Astrocyte (in vitro differentiated cells and primary cell): ENCODE measurements at regions not wholly inside any gene's neighbourhood (a gene's known extent, or its start where the extent isn't known, plus 50 kb on each side); places are given as distances from the start of the nearest gene placed in this dataset.

Source experiments
- DNase-seq: peaks from one replicate; pipeline ENCODE4 v3.0.0-alpha.2; 2010; ENCODE audit warnings: low read depth
- FAIRE-seq: peaks from 2 replicates; lab custom pipeline; 2011; peaks lifted over from hg19 to GRCh38; lab: Jason Lieb, UNC
- H2AFZ ChIP-seq: 2 replicates; pipeline ENCODE4 v1.6.0; 2012; ENCODE audit warnings: low read depth, low read length, inconsistent platforms
- H3K27ac ChIP-seq: 2 replicates; pipeline ENCODE4 v1.5.1; 2011; ENCODE audit warnings: low read depth, low read length, inconsistent platforms
- H3K27me3 ChIP-seq: 2 replicates; pipeline ENCODE4 v1.6.0; 2011; ENCODE audit warnings: low read length, inconsistent platforms; ENCODE audit not compliant: insufficient read depth
- H3K36me3 ChIP-seq: 2 replicates; pipeline ENCODE4 v1.5.1; 2011; ENCODE audit warnings: low read length, inconsistent platforms; ENCODE audit not compliant: insufficient read depth
- H3K4me1 ChIP-seq: 2 replicates; pipeline ENCODE4 v1.5.1; 2011; ENCODE audit warnings: low read length, inconsistent platforms; ENCODE audit not compliant: insufficient read depth
- H3K4me2 ChIP-seq: 2 replicates; pipeline ENCODE4 v1.6.0; 2012; ENCODE audit warnings: low read length, inconsistent platforms
- H3K4me3 ChIP-seq: 2 replicates; pipeline ENCODE4 v1.5.1; 2011; ENCODE audit warnings: low read depth, mild to moderate bottlenecking, low read length, inconsistent platforms; ENCODE audit not compliant: insufficient read depth
- H3K79me2 ChIP-seq: 2 replicates; pipeline ENCODE4 v1.6.0; 2012; ENCODE audit warnings: mild to moderate bottlenecking, low read length, inconsistent platforms; ENCODE audit not compliant: insufficient read depth
- H3K9ac ChIP-seq: 2 replicates; pipeline ENCODE4 v1.6.0; 2012; ENCODE audit warnings: mild to moderate bottlenecking, low read length, inconsistent platforms
- H3K9me3 ChIP-seq: 2 replicates; pipeline ENCODE4 v1.5.1; 2012; ENCODE audit warnings: low read depth, mild to moderate bottlenecking, low read length, inconsistent platforms; ENCODE audit not compliant: insufficient read depth
- H4K20me1 ChIP-seq: 2 replicates; pipeline ENCODE4 v1.6.0; 2012; ENCODE audit warnings: low read length, inconsistent platforms; ENCODE audit not compliant: insufficient read depth
- H3K27ac Mint-ChIP-seq: one replicate; pipeline ENCODE4 v1.8.0; 2021; ENCODE audit warnings: mild to moderate bottlenecking, mixed read lengths; ENCODE audit not compliant: unreplicated experiment
- H3K27me3 Mint-ChIP-seq: one replicate; pipeline ENCODE4 v1.8.0; 2021; ENCODE audit warnings: low read depth, mixed read lengths; ENCODE audit not compliant: unreplicated experiment
- H3K36me3 Mint-ChIP-seq: one replicate; pipeline ENCODE4 v1.8.0; 2021; ENCODE audit warnings: low read depth, mixed read lengths; ENCODE audit not compliant: unreplicated experiment
- H3K4me1 Mint-ChIP-seq: one replicate; pipeline ENCODE4 v1.8.0; 2021; ENCODE audit warnings: low read depth, mixed read lengths; ENCODE audit not compliant: unreplicated experiment
- H3K4me3 Mint-ChIP-seq: one replicate; pipeline ENCODE4 v1.8.0; 2021; ENCODE audit warnings: mild to moderate bottlenecking, moderate library complexity, mixed read lengths; ENCODE audit not compliant: unreplicated experiment
- H3K9me3 Mint-ChIP-seq: one replicate; pipeline ENCODE4 v1.8.0; 2021; ENCODE audit warnings: mild to moderate bottlenecking, mixed read lengths; ENCODE audit not compliant: unreplicated experiment
- EZH2 ChIP-seq: IDR thresholded peaks from 2 replicates; pipeline ENCODE4 v1.6.1; 2012; ENCODE audit warnings: mild to moderate bottlenecking, low read length, inconsistent platforms; ENCODE audit not compliant: insufficient read depth
- TF ChIP-seq, protein P1 (sequence below): IDR thresholded peaks from 2 replicates; pipeline ENCODE4 v1.5.1; 2011; ENCODE audit warnings: low read depth, mild to moderate bottlenecking, inconsistent platforms, low read length, moderate library complexity; ENCODE audit not compliant: insufficient read depth

DNA sequence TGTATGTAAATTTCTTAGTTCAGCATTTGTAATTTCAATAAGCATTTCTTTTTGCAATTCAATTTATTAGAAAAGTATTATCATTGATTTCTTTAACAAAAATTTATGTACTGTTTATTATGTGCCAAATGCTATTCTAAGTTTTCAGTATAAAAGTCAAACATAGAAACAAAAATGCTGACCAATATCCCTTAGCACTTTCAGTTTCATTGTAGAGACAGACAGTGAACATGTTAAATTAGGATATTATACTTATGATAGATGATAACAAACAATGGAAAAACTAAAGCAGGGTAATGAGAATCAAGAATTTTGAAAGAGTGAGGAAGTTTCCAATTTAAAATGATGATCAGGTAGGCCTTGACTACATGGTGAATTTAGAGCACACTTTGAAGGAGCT is 1106.0 kb downstream of the TAF11L14 start:
- no peak overlapping the region for H2AFZ ChIP-seq

DNA sequence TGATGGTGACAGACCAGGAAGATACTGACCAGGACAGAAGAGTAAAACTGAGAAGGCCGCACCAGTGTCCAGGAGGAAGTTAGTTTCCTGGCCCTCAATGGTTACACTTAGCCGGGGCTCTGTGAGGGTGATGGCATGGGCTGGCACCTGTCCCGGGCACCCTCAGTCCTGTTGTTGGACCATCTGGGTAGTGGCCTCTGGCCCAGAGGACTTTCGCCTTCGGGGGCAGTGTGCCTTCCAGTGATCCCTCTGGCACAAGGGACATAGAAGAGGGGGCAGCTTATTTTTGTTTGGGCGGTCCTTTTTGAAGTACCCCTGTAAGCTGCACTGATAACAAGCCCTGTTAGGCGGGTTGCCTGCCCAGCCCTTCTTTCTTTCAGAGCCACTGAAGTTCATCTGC is 1108.6 kb downstream of the TAF11L14 start:
- no peaks in the 10 kb centered on the region for H4K20me1 ChIP-seq
- H3K27me3 ChIP-seq: no peaks in the 10 kb centered on the region
- H3K4me1 ChIP-seq: no peaks in the 10 kb centered on the region
- H3K79me2 ChIP-seq: no peaks in the 10 kb centered on the region
- FAIRE-seq: no peak
- H3K36me3 ChIP-seq: no peaks in the 10 kb centered on the region
- Mint-ChIP-seq H3K36me3 (no peaks in the 10 kb centered on the region), H3K27ac (no peak overlapping the region), H3K27me3 (no peaks in the 10 kb centered on the region), H3K4me3 (no peak overlapping the region), H3K9me3 (peaks cover 6% of the 10 kb centered on the region), H3K4me1 (no peaks in the 10 kb centered on the region)
- H3K27ac ChIP-seq: no peak overlapping the region
- no peak for TF ChIP-seq EZH2
- TF ChIP-seq, protein P1, sequence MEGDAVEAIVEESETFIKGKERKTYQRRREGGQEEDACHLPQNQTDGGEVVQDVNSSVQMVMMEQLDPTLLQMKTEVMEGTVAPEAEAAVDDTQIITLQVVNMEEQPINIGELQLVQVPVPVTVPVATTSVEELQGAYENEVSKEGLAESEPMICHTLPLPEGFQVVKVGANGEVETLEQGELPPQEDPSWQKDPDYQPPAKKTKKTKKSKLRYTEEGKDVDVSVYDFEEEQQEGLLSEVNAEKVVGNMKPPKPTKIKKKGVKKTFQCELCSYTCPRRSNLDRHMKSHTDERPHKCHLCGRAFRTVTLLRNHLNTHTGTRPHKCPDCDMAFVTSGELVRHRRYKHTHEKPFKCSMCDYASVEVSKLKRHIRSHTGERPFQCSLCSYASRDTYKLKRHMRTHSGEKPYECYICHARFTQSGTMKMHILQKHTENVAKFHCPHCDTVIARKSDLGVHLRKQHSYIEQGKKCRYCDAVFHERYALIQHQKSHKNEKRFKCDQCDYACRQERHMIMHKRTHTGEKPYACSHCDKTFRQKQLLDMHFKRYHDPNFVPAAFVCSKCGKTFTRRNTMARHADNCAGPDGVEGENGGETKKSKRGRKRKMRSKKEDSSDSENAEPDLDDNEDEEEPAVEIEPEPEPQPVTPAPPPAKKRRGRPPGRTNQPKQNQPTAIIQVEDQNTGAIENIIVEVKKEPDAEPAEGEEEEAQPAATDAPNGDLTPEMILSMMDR: no peak
- no peak overlapping the region for H2AFZ ChIP-seq
- H3K9ac ChIP-seq: no peak overlapping the region
- no peaks in the 10 kb centered on the region for H3K9me3 ChIP-seq
- H3K4me2 ChIP-seq: no peak overlapping the region
- H3K4me3 ChIP-seq: no peak overlapping the region
- DNase-seq: no peak

More for the DNA sequence above, 1106.0 kb downstream of the TAF11L14 start:
- no peaks in the 10 kb centered on the region for H3K4me1 ChIP-seq
- H3K9ac ChIP-seq: no peak overlapping the region
- H3K27me3 ChIP-seq: no peaks in the 10 kb centered on the region
- H3K4me3 ChIP-seq: no peak overlapping the region
- DNase-seq: no peak
- H3K36me3 ChIP-seq: no peaks in the 10 kb centered on the region
- no peaks in the 10 kb centered on the region for H4K20me1 ChIP-seq
- no peaks in the 10 kb centered on the region for H3K4me1 Mint-ChIP-seq
- H3K36me3 Mint-ChIP-seq: no peaks in the 10 kb centered on the region
- no peaks in the 10 kb centered on the region for H3K27me3 Mint-ChIP-seq
- H3K4me3 Mint-ChIP-seq: no peak overlapping the region
- H3K4me2 ChIP-seq: no peak overlapping the region
- TF ChIP-seq EZH2: no peak
- TF ChIP-seq, protein P1: no peak
- no peak for FAIRE-seq
- H3K79me2 ChIP-seq: no peaks in the 10 kb centered on the region
- no peaks in the 10 kb centered on the region for H3K9me3 Mint-ChIP-seq
- no peak overlapping the region for H3K27ac ChIP-seq
- H3K9me3 ChIP-seq: no peaks in the 10 kb centered on the region
- H3K27ac Mint-ChIP-seq: no peak overlapping the region

DNA sequence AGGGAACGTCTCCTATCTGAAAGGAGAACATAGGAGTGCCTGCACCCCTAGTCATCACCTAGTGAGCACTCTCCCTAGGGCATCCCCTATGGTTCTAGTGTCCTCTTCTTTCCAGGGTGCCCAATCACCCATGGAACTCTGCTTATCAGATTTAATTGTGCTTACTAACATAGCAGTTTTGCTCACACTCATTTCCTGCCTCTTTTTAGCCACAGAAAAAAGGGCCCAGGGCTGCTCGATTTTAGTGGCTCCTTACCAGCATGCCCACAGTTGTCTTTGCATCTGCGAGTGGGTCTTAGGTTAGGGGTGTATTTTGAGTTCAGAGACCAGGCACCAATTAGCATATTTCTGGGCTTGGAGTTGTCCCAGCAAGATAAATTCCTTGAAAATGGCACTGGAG is 1110.2 kb downstream of the TAF11L14 start:
- Mint-ChIP-seq H3K27ac (no peak overlapping the region), H3K36me3 (no peaks in the 10 kb centered on the region), H3K4me1 (no peaks in the 10 kb centered on the region), H3K9me3 (peaks cover 8% of the 10 kb centered on the region), H3K4me3 (no peak overlapping the region), H3K27me3 (no peaks in the 10 kb centered on the region)
- no peak overlapping the region for H3K4me3 ChIP-seq
- no peak overlapping the region for H3K4me2 ChIP-seq
- DNase-seq (no peak), FAIRE-seq (no peak)
- H3K4me1 ChIP-seq: no peaks in the 10 kb centered on the region
- no peak overlapping the region for H3K27ac ChIP-seq
- no peaks in the 10 kb centered on the region for H3K27me3 ChIP-seq
- no peak overlapping the region for H3K9ac ChIP-seq
- H3K79me2 ChIP-seq: no peaks in the 10 kb centered on the region
- no peaks in the 10 kb centered on the region for H3K9me3 ChIP-seq
- no peak overlapping the region for H2AFZ ChIP-seq
- TF ChIP-seq, protein P1: no peak
- TF ChIP-seq EZH2: no peak
- H3K36me3 ChIP-seq: no peaks in the 10 kb centered on the region
- no peaks in the 10 kb centered on the region for H4K20me1 ChIP-seq
